GM04503 (cell line): ENCODE measurements at regions not wholly inside any gene's neighbourhood (a gene's known extent, or its start where the extent isn't known, plus 50 kb on each side); places are given as distances from the start of the nearest gene placed in this dataset.

Source experiments
- DNase-seq: peaks from one replicate; pipeline ENCODE4 v3.0.0-alpha.2; 2012; ENCODE audit warnings: low read depth

GRCh38 chr3:134427400-134428111 is 53.3 kb upstream of the AMOTL2 start:
- DNase-seq = peak; percentile 100

GRCh38 chr3:134426660-134427181 is 52.5 kb upstream of the AMOTL2 start:
- DNase-seq = no peak

- no peak for DNase-seq
These were observed 51.7 kb upstream of the AMOTL2 start for GRCh38 chr3:134425943-134426342.
